SH-SY5Y (cell line): ENCODE measurements at regions not wholly inside any gene's neighbourhood (a gene's known extent, or its start where the extent isn't known, plus 50 kb on each side); places are given as distances from the start of the nearest gene placed in this dataset.

Experiments
- GATA2 ChIP-seq: IDR thresholded peaks from 2 replicates; pipeline ENCODE4 v1.6.1; 2011; ENCODE audit warnings: mild to moderate bottlenecking, low read depth, low read length
- GATA3 ChIP-seq: IDR thresholded peaks from 2 replicates; pipeline ENCODE4 v1.6.1; 2011; ENCODE audit warnings: low read depth, mild to moderate bottlenecking, low read length, moderate library complexity

DNA sequence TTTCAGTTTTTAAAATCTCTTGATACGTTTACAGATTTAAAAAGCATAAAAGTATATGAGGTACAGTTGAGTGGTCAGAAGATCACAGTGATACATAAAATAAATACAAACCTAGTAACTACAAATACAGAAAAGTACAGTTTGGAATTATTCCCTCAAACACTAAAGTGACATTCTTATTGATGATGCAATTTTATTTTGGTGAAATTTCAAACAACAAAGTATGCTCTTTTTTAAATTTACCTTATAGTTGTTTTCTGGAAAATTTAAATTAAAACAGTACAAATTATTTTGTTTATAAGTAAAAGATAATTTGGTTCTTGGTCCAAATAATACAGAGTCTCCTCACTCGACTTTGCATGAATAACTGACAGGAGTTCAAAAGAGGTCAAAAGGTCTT, 1305.1 kb upstream of the GJE1 start:
- TF ChIP-seq GATA2, result no peak
- TF ChIP-seq GATA3, result no peak
